GM18909 (cell line): ENCODE measurements at regions not wholly inside any gene's neighbourhood (a gene's known extent, or its start where the extent isn't known, plus 50 kb on each side); places are given as distances from the start of the nearest gene placed in this dataset.
"Not testable (repeated sequence)": the region's sequence is repeated elsewhere in the genome, so short reads cannot be mapped to it uniquely, and the experiment has no call there.

Experiments used
- ATAC-seq: cut with Tn5 transposase; IDR thresholded peaks from one replicate; pipeline ENCODE4 v1.9.1; 2021; ENCODE audit warnings: mild to moderate bottlenecking; ENCODE audit not compliant: unreplicated experiment, poor library complexity

DNA sequence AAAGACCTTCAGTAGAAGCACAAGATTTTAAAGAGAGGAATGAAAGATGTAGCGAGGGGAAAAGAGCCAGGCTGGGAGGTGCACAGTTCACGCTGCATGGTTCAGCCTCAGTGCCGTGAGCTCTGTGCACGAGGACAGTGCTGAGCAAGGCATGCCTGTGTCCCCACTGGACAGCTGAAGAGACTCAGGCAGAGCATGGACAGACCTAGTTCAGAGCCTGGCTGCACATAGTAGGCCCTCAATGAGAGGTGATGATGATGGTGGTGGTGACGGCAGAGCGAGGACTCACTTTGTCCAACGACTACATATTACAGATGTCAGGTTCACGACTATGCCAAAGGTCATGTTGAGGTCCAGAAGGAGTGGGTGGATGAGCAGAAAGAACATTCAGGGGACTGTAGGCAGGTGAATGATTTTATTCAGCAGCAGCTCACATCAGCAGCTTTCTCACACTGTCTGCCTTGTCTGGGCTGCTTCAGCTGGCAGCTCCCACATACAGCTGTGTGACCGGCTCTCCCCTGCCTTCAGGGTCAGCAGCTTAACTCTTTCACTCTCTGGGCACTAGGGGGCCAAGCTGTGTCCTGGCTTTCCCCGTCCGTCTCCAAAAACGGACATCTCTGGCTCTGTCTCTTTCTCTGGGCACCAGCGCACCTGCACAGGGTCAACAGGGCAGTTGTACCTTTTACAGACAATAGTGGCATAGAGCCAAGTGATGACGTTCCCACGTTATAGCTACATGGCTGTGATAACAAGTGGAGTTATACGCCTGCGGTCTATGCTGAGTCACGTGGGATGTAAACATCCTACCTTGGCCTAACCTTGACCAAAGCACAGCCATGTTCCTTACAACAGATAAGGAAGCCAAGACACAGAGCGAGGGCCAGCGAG lies 83.4 kb upstream of the KCNK12 start:
- no peak for ATAC-seq

DNA sequence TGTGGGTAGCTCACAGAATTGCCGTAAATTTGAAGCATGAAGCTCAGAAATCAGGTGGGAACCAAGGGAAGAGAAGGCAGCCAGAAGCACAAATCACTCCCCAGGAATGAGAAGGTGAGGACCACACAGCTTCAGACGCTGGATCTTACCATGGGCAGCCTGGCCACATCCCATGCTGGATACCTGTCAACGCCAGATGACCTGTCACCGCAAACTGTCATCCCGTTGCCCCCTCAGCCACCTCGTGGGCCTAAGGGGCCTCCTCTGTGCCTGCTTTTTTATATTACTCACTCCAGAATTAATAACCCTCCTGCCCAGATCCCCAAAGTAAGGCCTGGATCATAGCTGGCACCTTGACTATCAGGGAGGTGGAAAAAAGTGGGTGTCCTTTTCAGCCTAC lies 82.3 kb upstream of the KCNK12 start:
- ATAC-seq = no peak

DNA sequence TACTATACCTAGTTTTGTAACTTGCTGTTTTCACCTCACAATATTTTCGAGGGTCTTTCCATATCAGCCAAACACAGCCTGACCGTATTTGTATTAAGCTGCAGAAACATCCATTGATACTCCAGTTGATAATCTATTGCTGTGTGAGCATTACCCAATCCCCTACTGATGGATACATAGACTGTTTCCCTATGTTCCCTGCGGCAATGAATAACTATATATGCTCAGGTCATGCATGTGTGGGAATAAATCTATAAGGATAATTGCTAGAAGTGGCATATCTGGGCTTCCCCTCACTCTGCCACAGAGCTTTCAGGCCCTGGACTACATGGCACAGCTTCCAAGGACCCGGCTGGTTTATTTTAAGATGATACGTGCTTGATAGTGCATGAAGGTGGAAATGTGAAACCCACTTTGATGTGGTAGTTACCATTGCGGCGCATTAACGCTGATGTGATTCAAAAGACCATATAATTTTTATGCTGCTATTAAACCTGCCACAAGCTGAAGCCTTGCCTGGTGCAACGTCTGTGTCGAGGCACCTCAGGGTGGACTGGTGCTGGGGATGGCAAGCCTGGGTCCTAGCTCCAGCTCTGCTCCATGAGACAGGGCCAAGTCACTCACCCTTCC lies 81.4 kb upstream of the KCNK12 start:
- ATAC-seq = no peak

DNA sequence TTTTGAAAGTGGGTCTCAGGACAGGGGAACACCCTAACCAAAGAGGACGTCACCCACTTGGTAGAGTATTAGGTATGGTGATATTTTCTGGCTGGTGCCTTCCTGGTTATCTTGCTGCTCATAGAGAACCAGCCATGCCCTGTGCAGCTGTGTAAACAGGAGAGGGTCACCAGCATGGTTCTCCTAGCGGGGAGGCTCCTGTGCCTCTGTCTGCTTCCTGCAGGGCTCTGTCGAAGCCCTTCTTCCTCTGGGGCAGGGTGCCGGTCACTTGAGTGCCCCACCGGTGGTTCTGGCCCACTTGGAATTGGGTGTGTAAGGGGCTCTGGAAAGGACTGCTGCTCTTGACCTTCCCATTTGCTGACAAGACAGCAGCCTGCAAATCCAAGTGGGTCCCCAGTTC lies 80.5 kb upstream of the KCNK12 start:
- no peak for ATAC-seq

DNA sequence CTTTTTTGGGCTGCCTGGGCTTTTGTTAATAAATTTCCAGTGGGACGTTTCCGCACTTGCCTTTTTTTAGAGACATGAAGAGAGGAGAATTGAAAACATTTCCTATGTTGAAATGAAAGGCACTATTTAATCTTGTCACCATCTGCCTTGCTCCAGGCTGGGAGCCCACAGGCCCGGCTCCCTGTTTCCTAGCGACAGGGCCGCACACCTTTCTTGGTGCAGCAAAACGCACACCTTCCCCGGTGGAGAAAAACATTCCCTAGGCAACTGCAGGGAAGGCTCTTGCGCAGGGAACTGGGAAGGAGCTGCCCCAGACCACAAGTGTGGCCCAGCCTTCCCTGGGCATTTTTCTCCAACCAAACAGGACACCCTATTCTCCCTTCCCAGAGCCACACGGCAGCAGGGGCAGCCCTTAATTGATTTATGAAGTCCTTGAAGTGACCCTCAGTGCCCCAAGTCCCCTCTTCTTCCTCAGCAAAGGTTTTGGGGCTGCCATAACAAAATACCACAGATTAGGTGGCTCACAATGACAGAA lies 79.3 kb upstream of the KCNK12 start:
- ATAC-seq = no peak

DNA sequence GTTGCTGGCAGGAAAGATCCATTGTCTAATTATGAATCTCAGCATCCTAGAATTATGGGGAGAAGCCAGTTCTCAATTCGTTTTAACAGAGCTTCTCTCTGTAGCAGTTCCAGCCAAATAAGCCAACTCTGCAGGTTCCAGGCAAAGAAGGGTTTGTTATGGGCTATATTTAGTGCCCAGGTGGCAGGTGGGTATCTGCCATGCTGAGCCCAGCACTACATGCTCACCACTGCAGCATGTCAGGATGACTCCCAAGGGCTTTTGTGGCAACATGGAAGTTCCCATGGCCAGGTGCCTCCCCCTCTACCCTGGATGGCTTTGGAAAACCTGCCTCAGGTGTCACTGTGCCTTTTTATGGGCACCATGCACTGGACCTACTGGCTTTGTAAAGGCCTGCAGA lies 74.5 kb upstream of the KCNK12 start:
- no peak for ATAC-seq

DNA sequence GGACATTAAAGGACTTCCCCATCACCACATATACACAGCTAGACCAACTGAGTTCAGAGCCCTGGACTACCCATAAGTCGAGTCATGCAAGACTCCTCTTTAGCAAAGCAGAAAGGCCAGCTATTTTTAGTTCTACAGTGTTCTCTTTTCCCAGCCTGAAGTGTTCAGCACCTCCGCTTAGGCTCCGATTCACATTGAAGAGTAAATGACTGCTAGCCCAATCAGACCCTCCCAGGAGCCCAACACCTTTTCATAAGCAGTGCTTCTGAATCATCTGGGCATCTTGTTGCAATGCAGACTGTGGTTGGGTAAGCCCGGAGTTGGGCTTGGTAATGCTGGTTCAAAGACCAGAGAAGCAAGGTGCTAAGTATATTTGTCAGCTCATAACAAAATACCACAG lies 73.6 kb upstream of the KCNK12 start:
- ATAC-seq = no peak

DNA sequence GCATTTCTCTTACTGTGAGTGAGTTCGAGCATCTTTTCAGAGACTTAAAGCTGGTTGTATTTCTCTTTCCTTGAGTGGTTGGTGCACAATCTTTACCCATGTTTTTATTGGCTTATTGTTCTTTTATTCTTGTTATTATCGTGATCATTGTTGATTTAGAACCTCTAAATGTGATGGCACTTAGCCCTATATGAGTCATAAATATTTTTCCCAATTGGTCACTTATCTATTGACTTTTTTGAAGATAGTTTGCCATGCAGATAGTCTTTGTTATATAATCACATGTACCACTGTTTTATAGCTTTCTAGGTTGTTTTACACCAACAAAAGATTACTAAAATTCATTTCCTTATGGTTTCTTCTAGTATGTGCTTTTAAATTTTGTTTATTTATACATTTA lies 70.6 kb upstream of the KCNK12 start:
- ATAC-seq = no peak

DNA sequence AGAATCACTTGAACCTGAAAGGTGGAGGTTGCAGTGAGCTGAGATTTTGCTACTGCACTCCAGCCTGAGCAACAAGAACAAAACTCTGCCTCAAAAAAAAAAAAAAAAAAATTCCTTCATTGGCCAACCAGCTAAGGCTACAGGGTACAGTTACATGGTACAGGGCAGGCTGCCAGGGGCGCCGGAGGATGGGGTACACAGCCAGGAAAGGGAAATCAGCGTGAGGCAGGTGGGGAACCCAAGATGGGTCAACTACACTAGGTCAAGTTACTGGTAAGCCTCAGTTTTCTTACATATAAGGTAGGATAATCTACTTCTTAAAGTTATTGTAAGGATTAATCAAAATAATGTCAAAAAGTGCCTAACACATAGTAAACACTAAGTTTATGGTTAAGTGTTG lies 69.6 kb upstream of the KCNK12 start:
- ATAC-seq = no peak

DNA sequence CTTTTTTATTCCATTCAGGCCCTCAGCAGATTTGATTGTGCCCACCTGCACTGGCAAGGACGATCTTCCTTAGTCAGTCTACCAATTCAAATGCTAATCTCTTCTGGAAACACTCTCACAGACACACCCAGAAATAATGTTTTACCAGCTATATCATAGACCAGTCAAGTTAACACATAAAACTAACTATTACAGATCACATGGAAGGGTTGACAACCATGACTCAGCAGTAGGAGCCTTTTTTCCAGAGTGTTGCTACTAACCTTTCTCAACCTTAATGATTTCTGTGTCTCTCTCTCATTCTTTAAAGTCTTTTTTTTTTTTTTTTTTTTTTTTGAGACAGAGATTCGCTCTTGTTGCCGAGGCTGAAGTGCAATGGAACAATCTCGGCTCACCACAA lies 68.7 kb upstream of the KCNK12 start:
- no peak for ATAC-seq

DNA sequence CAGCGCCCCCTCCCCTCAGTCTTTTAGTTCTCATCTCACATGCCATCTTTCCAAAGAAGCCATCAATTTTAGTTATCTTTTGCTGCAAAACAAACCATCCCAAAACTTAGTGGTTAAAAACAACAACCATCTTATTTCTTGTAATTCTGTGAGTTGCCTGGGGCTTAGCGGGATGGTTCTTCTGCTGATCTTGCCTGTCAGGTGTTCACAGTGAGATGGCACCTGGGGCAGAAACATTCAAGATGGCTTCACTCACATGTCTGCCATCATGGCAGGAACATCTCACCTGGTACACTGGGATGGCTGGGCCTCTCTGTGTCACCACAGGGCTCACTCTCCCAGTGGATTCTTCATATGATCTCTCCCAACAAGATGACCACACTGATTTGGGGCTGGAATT lies 67.6 kb upstream of the KCNK12 start:
- ATAC-seq = no peak

DNA sequence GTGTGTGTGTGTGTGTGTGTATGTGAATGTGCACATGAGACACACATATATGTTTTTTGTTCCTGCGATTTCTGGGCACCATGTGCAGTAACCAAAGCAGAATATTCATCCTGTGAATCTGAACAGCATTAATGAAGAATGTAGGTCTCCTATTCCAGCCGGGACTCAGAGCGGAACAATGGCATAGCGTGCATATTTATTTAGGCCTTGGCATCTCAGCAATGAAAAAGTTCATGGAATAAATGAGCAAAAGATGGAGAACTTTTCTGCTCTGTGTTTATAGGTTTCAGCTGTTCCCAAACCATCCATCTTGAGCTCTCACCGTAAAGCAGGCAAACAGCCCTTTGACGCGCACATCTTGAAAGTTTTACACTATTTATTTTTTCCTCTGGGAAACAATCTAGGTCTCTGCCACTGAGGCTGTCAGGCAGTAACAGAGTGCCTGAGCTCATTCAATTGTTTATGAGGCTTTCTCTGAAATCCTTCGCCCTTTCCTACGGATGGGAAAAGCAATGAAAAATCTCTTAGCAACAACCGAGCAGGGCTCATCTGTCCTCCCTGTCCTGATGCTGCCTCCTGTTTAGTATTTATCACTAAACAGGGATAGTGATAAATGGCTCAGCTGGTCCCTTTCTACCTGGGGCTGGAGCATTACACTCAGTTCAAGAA lies 65.9 kb upstream of the KCNK12 start:
- ATAC-seq = no peak

DNA sequence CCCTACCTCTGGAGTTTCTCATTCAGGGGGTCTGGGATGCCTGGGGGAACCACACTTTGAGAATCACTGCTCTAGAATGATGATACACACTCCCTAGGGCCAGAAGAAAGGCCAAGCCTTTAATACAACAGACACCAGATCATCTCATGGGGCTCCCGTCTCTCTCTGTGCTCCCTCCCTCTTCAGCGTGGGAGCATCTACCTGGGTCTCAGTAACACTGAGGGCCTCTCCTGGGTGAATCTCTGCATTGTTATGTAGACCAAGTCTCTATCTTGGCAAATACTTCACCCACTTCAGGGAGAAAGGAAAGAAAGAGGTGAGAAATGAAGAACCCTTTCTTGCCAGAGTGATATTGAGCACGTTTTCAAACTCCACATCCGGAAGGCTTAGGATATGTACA lies 65.4 kb upstream of the KCNK12 start:
- no peak for ATAC-seq

DNA sequence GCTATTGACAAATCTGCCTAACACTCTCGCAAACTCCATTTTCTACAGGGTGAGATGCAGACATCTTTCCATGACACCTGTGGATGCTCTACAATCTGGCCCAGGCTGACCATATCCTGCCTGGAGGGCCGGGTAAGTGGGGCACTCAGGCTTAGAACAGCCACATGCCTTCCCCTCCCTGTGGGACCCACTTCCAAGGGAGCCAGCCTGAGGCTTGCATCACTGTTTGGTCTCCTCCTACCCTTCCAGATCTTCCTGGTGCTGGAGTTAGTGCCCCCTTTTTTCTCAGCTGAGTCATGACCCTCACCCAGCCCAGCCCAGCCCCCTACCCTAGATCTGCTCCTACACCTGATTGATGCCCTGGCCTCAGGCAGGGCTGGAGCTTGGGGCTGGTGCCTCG lies 62.0 kb upstream of the KCNK12 start:
- no peak for ATAC-seq

DNA sequence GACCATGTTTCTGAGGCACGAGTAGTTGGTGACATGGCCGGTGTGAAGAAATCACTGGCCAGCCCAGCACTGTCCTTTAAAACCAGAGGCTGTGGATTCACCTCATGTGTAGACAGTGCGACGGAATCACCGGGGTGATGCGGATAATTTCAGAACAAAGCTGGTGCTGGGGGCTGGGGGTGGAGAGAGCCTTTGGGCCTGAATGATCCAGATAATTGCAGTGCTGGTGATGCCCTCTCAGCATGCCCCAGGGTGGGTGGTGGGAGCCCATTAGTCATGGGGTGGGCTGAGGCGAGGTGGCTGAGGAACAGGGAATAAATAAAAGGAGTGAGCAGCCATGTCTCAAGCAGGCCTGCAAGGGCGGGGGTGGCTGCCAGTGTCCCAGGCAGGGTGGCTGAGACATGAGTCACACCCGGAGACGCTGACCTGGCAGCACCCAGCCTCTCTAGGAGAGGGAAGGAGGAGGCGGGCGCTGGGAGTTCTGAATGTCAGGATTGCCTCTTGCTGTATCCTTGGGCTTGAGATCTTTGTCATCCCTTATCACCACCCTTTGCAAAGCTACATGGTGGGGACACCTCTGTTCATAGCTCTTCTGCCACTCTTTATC lies 61.1 kb upstream of the KCNK12 start:
- ATAC-seq = no peak

DNA sequence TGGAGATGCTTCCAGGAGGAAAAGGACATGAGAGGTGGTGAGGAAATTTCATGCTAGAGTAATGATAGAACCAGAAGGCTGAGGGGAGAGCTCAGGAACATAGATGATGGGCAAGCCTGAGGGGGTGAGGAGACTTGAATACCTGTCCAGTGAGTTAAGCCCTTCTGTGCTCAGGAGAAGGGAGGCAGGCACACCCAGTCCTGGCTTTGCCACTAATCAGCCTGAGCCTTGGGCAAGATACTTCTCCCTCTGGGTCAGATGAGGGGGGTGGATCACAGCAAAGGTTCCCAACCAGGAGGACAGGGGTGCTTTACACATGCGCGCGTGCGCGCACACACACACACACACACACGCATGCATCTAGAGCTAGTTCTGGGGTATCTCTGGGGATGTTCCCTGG lies 60.5 kb upstream of the KCNK12 start:
- ATAC-seq = no peak

DNA sequence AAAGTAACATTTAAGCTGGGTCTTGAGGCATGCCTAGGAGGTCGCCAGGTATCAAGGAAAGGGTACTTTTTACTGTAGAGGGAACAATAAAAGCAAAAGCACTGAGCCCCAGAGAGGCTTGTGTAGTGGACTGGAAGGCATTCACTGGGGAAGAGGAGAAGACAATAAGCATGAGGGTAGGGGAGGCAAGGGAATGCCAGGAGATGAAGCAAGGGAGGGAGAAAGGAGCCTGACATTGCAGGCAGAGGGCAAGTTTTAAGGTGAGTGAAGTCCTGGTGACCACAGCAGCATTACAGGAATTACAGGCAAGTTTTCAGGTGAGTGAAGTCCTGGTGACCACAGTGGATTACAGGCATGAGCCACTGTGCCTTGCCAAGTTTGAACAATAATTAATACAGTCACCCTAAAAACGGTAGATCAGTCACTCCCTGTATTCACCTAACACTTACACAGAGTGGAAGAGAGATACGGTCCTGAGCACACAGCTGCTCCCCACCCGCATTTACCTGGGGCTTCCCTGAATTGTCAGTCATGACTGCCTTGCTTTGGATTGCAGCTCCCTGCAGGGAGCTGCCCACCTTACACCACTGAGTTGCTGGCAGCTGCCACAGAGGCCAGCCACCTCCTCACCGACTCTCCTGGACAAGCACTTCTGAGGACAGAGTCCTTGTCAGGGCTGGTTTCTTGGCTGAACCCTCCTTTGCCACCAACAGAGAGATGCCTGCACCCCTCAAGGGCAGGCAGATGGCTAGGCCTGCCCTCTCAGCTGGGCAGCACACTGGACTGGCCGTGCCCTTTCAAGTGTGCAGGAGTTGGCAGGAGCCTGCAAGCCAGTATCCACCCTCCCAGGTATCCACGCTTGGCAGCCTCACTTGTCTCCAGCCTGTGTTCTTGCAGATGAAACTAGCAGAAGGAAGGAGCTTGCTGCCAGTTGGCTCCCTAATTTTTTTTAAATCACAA lies 59.0 kb upstream of the KCNK12 start:
- ATAC-seq = no peak

DNA sequence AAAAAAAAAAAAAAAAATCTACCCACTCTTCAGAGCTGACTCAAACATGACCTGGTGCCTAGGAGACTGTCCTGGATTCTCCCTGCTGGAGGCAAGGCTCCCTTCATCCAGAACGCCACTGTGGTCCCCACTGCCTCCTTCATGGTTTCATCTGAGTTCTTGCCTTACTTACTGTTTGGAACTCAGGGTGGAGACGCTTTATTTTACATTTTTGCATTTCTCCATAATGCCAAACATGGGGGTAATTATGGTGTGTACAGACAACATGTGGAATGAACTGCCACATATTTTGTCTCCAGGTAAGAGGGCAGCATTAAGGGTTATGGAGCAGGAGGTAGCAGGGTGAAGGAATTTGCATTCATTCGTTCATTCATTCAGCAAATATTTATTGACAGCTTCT lies 58.1 kb upstream of the KCNK12 start:
- ATAC-seq = no peak

DNA sequence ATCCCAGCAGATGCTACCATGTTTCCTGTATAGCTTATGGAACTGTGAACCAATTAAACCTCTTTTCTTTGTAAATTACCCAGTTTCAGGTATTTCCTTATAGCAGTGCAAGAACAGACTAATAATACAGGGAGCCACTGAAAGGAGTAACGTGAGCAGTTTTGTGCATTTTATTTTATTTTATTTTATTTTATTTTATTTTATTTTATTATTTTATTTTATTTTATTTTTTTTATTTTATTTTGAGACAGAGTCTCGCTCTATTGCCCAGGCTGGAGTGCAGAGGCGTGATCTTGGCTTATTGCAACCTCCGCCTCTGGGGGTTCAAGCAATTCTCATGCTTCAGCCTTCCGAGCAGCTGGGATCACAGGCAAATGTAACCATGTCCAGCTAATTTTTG lies 55.9 kb upstream of the KCNK12 start:
- ATAC-seq = no peak

DNA sequence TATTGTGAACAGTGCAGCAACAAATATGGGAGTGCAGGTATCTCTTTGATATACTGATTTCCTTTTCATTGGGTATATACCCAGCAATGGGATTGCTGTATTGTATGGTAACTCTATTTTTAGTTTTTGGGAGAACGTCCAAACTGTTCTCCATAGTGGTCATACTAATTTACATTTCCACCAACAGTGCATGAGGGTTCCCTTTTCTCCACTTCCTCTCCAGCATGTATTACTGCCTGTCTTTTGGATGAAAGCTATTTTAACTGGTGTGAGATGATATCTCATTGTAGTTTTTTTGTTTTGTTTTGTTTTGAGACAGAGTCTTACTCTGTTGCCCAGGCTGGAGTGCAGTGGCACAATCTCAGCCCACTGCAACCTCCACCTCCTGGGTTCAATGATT lies 52.4 kb upstream of the KCNK12 start:
- ATAC-seq = not testable (repeated sequence)
